CD4-positive, alpha-beta T cell treated with Interleukin-1 beta for 1 hour (primary cell): ENCODE measurements at regions not wholly inside any gene's neighbourhood (a gene's known extent, or its start where the extent isn't known, plus 50 kb on each side); places are given as distances from the start of the nearest gene placed in this dataset.
"Not testable (repeated sequence)": the region's sequence is repeated elsewhere in the genome, so short reads cannot be mapped to it uniquely, and the experiment has no call there.

ENCODE experiments used
- DNase-seq, 2 donors: peaks; one replicate each; pipeline ENCODE4 v3.0.0-alpha.2; 2020 to 2022

DNA sequence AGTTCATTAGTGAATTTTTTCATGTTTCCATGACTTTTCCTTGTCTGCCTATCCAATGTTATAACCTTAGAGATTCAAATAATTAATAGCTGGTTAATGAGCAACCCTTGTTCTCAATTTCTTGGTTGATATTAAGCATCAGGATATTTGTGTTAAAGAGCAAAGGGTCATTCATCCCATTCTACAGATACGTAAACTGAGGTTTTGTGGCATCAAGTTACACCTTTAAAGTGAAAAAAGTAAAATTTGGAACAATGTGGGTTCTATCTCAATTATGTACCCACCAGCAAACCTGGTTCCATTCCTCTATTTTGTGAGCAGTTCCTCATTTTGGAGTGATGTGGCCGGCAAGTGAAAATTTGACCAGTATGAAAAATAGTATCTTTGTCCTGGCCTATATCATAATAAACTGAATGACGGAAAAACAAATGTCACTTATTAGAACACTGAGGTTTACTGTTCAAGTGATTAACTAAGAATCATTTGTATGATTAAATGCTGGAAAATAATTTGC lies 220.5 kb upstream of the ATP5MC3 start:
- no peak for DNase-seq

- DNase-seq: no peak
These were observed 219.5 kb upstream of the ATP5MC3 start for GRCh38 chr2:175400975-175401374.

DNA sequence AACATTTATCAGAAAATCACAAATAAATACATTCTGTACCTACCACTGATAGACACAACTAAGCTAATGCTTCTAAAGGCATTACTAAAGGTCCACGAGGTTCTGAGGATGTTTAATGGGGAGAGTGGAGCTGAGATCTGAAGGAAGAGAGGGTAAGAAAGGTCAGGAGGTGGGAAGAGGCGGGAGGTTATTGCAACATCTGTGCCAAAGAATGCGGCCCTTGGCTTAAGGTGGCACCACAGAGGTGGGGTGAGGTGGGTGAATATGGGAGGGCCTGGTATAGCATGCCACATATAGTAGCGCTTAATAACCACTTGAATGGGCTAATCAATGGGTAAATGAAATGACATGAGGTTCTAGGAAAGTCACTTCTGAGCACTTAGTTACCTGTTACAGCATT lies 217.8 kb upstream of the ATP5MC3 start:
- no peak for DNase-seq

- no peak for DNase-seq
These were observed 217.3 kb upstream of the ATP5MC3 start for GRCh38 chr2:175398848-175399247.

DNA sequence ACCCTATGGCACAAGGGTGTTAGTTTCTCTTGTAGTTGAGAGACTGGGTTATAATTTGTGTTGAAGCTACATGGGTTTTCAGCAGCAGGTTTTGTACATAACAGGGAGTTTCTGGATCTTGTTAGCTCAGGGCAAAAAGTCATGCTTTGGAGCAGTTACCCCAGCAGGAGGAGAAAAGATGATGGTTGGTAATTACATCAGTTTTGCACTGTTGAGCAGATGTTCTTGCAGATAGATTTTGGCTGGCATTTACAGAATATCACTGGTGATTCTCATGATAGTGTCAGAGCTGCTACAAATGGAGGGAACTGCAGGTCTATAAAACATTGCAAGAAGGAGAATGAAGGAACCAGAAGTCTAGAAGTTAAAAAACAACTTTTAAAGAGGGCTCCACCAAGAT lies 215.2 kb upstream of the ATP5MC3 start:
- no peak for DNase-seq

DNA sequence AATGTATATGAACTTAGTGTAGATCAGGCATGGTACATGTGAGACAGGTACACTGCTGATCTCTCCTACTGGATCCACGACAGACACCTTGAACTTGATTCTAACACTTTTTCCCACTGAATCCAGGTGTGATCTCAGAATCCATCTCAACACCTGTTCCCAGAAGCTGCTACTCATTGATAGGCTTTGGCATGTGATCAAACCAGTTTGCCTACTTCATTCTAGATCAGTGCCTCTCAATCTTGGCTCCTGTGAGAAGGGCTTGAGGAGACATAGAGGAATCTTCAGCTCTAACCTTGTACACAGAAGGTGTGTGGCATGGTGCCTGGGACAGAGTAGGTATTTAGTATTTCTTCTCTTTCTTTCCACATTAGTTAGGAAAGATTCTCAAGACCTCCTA lies 212.3 kb upstream of the ATP5MC3 start:
- no peak for DNase-seq

DNA sequence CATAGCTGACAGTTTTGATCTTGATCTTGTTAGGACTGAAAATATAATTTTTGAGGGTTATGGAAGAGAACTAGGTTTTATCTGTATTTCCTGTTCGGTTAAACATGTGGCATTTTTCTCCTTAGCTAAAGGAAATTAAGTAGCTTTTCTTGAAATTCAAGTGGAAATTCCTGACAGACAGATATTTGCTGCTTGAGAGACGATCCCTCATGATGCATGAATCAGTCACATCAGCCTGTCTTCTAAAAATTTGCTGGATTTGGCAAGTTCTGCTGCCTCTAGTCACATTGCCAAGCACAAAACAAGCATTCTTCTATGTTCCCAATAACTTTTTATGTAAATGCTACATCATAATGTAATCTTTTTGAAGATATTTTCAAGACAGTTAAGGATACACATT lies 201.8 kb upstream of the ATP5MC3 start:
- no peak for DNase-seq

DNA sequence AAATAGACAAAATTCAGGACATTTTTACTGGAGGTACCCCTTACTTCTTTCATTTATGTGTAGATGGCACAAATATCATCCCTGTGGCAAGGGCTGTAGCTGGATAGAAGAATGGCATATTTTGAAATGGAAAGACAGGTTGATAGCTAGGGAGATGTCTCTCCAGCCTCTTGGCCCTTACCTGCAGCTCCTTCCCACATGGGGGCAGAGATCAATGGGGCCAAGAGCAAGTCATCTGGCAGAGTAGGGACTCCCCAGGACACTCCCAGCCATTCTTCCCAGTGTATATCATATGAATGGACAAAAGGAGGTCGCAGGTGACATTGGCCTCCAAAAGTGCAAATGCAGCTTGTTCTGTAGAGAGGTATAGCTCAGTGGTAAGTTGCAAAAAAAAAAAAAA lies 192.2 kb upstream of the ATP5MC3 start:
- no peak for DNase-seq

- no peak for DNase-seq
These were observed 191.5 kb upstream of the ATP5MC3 start for GRCh38 chr2:175372704-175373701.

DNA sequence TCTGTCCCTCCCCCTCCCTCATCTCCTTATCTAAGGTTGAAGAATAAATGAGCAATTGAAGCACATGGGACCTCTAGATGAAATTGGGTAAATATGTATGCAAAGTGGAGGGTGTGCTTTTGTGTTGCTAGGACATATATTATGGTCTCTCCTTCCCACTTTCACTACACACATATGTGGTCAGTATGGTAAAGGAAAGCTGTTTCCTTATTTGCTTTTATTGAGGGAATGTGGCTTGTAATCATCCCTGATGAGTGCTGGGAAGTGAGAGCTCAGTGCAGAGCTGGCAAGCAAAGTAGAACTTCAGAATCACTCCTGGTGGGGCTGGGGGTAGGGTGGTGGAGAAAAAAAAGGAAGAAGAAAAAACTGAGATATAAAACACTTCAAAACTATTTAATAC lies 189.9 kb upstream of the ATP5MC3 start:
- no peak for DNase-seq

DNA sequence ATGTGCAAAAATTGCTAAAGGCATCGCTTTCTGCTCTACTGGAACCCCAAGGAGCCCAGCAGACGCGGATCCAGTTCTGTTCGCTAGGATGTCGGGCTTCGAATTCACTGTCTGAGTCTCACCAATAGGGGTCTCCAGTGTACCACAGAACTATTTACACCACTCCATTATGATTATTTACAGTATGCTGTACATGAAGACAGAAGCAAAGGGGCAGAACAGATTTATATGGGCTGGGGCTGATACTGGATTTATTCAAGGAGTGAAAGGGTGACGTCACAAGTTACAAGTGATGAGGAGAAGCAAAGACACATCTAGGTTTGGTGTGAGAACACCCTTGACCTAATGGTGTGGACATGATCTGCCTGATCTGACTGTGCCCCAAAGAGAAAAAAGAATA lies 185.3 kb upstream of the ATP5MC3 start:
- DNase-seq: peak in 1 of 2 donors; percentile 20

- DNase-seq: no peak
These were observed 182.2 kb upstream of the ATP5MC3 start for GRCh38 chr2:175363699-175364098.

DNA sequence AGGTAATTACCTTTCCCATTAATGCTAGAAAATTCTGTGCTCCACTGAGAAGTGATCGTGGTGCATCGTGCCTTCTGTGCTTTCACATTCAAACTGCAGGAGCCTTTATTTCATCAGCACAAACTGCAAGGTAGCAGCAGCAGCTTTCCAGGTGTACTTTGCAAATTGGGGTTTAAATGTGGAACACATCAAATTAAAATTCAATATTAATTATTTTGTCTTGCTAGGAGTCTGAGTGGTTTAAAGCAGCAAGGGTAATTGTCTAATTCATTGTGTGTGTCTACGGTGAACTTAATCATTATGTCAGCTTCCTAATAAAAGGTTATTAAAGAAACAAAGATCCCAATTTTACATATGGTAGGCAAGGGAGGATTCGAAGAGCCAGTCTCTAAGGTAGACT lies 180.8 kb upstream of the ATP5MC3 start:
- no peak for DNase-seq

DNA sequence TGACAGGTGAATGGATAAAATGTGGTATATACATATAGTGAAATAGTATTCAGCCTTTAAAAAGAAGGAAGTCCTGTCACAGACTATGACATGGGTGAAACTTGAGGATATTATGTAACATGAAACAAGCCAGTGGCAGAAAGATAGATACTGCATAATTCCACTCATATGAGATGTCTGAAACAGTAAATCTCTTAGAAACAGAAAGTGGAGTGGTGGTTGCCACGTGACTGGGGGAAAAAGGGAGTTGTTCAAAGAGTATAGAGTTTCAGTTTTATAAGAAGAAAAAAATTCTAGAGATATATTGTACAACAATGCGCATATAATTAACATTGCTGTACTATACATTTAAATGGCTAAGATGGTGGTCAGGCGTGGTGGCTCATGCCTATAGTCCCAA lies 178.2 kb upstream of the ATP5MC3 start:
- DNase-seq: no peak

DNA sequence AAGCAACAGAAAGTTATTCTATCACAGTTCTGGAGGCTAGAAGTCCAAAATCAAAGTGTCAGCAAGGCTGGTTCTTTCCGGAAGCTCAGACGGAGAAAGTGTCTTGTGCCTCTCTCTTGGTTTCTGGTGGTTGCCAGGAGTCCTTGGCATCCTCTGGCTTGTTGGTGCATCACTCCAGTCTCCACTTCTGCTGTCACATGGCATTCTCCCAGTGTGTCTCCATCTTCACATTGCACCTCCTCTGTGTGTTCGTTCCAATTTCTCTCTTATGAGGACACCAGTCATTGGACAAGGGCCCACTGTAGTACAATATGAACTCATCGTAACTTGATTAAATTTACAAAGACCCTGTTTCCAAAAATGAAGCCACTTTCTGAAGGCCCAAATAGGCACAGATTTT lies 175.4 kb upstream of the ATP5MC3 start:
- DNase-seq: no peak

- no peak for DNase-seq
These were observed 173.7 kb upstream of the ATP5MC3 start for GRCh38 chr2:175355246-175355645.

DNA sequence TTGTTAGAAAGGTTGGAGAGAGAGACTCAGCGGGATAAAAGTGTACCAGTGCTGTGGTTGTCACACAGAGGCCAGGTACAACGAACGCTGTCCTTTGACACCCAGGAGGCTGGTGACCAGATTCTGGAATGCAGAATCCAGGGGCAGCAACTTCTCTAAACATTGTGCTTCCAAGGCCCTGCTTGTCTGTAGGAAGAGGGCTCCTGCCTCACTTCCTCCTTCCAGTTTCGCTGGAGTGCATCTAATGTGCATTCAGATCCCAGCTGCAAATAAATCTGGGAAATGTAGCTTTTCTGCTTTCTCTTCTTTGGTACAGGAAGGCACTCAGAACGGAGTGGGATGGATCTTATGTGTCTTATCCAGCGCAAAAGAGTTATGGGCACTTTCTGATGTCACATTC lies 171.8 kb upstream of the ATP5MC3 start:
- no peak for DNase-seq

DNA sequence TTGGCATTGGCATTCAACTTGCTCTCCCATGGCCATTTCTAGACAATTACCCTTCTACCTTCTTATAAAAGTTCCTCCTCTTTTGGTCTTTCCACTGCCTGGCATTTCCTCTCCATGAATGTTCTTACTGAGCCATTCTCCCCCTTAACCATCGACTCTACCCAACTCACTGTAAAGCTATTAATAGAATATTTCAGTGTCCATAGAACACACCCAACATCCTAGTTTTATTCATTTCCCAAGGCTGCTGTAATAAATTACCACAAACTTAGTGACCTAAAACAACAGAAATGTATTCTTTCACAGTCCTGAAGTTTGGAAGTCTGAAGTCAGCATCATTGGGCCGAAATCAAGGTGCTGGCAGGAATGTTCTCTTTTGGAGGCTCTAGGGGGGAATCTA lies 170.0 kb upstream of the ATP5MC3 start:
- DNase-seq: no peak

DNA sequence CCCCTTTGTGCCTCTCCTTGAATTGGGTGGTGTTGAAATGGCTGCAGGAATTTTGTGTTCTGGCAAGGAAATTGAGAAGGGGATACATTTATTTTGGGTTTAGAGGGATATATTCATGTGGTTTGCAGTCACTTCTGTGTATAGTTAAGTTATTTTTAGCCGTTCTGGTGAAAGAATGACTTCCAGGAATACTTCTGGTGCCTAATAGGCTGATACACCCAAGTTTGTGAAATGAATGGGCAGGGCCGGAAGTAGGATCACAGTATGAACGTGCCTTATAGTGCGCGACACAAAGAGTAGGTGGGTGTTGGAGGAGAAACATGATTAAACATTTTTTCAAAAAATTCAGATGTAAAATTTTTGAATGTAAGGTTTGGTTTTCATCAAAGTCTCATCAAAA lies 168.6 kb upstream of the ATP5MC3 start:
- DNase-seq: no peak

- DNase-seq: no peak
These were observed 160.6 kb upstream of the ATP5MC3 start for GRCh38 chr2:175342085-175342484.

DNA sequence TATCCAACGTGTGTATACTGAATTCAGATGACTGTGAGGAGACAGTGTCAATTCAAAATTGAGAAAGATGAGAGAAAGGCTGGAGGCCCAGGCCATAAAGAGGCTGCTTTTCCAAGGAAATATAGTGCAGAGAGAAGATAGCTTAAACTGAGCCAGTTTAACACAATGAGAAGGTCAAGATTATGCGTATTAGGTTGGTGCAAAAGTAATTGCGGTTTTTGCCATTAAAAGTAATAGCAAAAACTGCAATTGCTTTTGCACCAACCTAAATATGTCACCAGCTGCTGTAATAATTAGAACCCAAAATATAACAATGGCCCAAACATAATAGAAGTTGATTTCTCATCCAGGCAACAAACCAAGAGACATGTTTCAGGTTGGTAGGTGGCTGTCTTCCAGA lies 148.7 kb upstream of the ATP5MC3 start:
- no peak for DNase-seq

- no peak for DNase-seq
These were observed 145.3 kb upstream of the ATP5MC3 start for GRCh38 chr2:175326801-175327200.

DNA sequence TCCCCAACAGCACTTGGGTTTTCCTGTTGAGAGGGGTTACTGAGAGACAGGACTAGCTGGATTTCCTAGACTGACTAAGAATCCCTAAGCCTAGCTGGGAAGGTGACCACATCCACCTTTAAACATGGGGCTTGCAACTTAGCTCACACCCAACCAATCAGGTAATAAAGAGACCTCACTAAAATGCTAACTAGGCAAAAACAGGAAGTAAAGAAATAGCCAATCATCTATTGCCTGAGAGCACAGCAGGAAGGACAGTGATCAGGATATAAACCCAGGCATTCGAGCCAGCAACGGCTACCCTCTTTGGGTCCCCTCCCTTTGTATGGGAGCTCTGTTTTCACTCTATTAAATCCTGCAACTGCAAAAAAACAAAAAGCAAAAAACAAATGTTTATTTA lies 144.7 kb upstream of the ATP5MC3 start:
- DNase-seq: not testable (repeated sequence)

DNA sequence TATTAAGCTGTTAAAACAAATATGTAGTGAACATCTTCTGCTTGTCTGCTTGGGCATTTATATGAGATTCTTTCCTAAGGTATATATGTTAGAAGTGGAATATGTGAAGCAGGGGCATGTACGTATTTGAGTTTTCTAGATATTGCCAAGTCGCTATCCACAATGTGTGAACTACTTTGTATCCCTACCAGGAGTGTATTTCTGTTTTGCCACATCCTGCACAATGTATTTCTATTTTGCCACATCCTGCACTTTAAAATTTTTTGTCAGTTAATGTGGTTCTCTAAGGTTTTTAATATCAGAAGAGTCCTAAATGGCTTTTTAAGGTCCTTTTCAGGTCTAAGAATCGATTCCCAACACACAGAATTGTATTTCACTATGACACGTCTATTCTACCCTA lies 141.7 kb upstream of the ATP5MC3 start:
- DNase-seq: no peak

DNA sequence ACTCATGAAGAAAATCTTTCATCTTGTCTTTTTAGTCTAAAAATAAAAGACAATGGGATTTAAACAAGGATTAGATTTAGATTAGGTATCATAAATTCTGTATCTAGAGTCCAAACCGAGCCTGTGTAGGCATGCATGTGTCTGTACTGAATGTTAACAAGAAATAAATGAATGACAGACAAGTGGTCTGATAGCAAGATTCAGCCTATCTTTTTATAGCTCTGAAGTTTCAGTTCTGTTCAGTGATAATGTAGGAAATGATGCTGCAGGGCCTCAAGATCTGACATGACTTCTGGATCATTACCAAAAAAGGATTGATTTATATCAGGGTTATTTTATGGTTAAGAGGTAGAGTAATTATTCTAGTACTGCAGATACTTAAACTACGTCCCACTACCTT lies 137.0 kb upstream of the ATP5MC3 start:
- no peak for DNase-seq
